ENCODE measurements at regions not wholly inside any gene's neighbourhood (a gene's known extent, or its start where the extent isn't known, plus 50 kb on each side); places are given as distances from the start of the nearest gene placed in this dataset.

GRCh38 chr12:3976351-3976938 lies 103.2 kb upstream of the PARP11 start:
- Histone ChIP-seq H3K9me3 (ENCODE audit: insufficient read depth, low read depth) (no peaks in the 10 kb centered on the region), H3K79me2 (ENCODE audit: low read depth) (no peaks in the 10 kb centered on the region), H3K4me2 (no peak overlapping the region), H4K20me1 (ENCODE audit: insufficient read depth) (no peaks in the 10 kb centered on the region), H3K4me3 (no peak overlapping the region), H3F3A (ENCODE audit: insufficient read depth, low read depth) (no peaks in the 10 kb centered on the region), H3K27me3 (ENCODE audit: insufficient read depth, low read depth) (peaks cover 79% of the 10 kb centered on the region), H2AFZ (no peak overlapping the region), H3K9me2 (ENCODE audit: insufficient read depth) (no peaks in the 10 kb centered on the region), H3K36me3 (ENCODE audit: low read depth) (no peaks in the 10 kb centered on the region), H3K4me1 (replicated peaks; ENCODE audit: insufficient read depth) (no peaks in the 10 kb centered on the region), H3K27ac (no peak overlapping the region)
- TF ChIP-seq CTCF (conservative IDR thresholded peaks at IDR 0.05) (no peak), EZH2 (IDR thresholded peaks at IDR 0.05; ENCODE audit: low read depth) (no peak)
- no peak for DNase-seq
- BruUV-seq (replicated peaks): no TSS peak
- ChIA-PET CTCF (no interaction called here), POLR2A (ENCODE audit: unreplicated experiment) (no interaction called here)
- intact Hi-C loops (cut with micrococcal nuclease; ENCODE audit: unreplicated experiment): no loop called here

GRCh38 chr12:3975652-3976051 lies 102.5 kb upstream of the PARP11 start:
- DNase-seq: no peak
- H4K20me1 ChIP-seq (ENCODE audit: insufficient read depth): no peaks in the 10 kb centered on the region
- H3K9me2 ChIP-seq (ENCODE audit: insufficient read depth): no peaks in the 10 kb centered on the region
- H3K9me3 ChIP-seq (ENCODE audit: insufficient read depth, low read depth): no peaks in the 10 kb centered on the region
- CTCF ChIA-PET: no interaction called here
- no peaks in the 10 kb centered on the region for H3K79me2 ChIP-seq (ENCODE audit: low read depth)
- TF ChIP-seq EZH2 (IDR thresholded peaks at IDR 0.05; ENCODE audit: low read depth): no peak
- TF ChIP-seq CTCF (conservative IDR thresholded peaks at IDR 0.05): no peak
- H2AFZ ChIP-seq: no peak overlapping the region
- H3K36me3 ChIP-seq (ENCODE audit: low read depth): no peaks in the 10 kb centered on the region
- no peak overlapping the region for H3K27ac ChIP-seq
- no peak overlapping the region for H3K4me3 ChIP-seq
- H3K4me2 ChIP-seq: no peak overlapping the region
- no peaks in the 10 kb centered on the region for H3F3A ChIP-seq (ENCODE audit: insufficient read depth, low read depth)
- BruUV-seq (replicated peaks): no TSS peak
- H3K27me3 ChIP-seq (ENCODE audit: insufficient read depth, low read depth): peaks cover 83% of the 10 kb centered on the region
- POLR2A ChIA-PET (ENCODE audit: unreplicated experiment): no interaction called here
- no peaks in the 10 kb centered on the region for H3K4me1 ChIP-seq (replicated peaks; ENCODE audit: insufficient read depth)
- intact Hi-C loops (cut with micrococcal nuclease; ENCODE audit: unreplicated experiment): no loop called here

- intact Hi-C loops (cut with micrococcal nuclease; ENCODE audit: unreplicated experiment): no loop called here
- peaks cover 85% of the 10 kb centered on the region for H3K27me3 ChIP-seq (ENCODE audit: insufficient read depth, low read depth)
Measured at GRCh38 chr12:3974883-3975282, 101.7 kb upstream of the PARP11 start.

More at GRCh38 chr12:3974883-3975282, 101.7 kb upstream of the PARP11 start:
- no TSS peak for BruUV-seq (replicated peaks)
- DNase-seq: no peak
- Histone ChIP-seq H3K36me3 (ENCODE audit: low read depth) (no peaks in the 10 kb centered on the region), H2AFZ (no peak overlapping the region), H3K4me3 (no peak overlapping the region), H3K4me1 (replicated peaks; ENCODE audit: insufficient read depth) (no peaks in the 10 kb centered on the region), H3K9me2 (ENCODE audit: insufficient read depth) (no peaks in the 10 kb centered on the region), H3F3A (ENCODE audit: insufficient read depth, low read depth) (no peaks in the 10 kb centered on the region), H3K4me2 (no peak overlapping the region), H3K27ac (no peak overlapping the region), H3K79me2 (ENCODE audit: low read depth) (no peaks in the 10 kb centered on the region), H3K9me3 (ENCODE audit: insufficient read depth, low read depth) (no peaks in the 10 kb centered on the region), H4K20me1 (ENCODE audit: insufficient read depth) (no peaks in the 10 kb centered on the region)
- ChIA-PET POLR2A (ENCODE audit: unreplicated experiment) (no interaction called here), CTCF (no interaction called here)
- no peak for TF ChIP-seq CTCF (conservative IDR thresholded peaks at IDR 0.05)
- TF ChIP-seq EZH2 (IDR thresholded peaks at IDR 0.05; ENCODE audit: low read depth): no peak

Measured in PC-9 (cell line).